DND-41 (cell line): ENCODE measurements at regions not wholly inside any gene's neighbourhood (a gene's known extent, or its start where the extent isn't known, plus 50 kb on each side); places are given as distances from the start of the nearest gene placed in this dataset.

Source experiments
- ATAC-seq: fragments of 200-7000 bp; cut with Tn5 transposase; 3 replicates; pipeline ENCODE4 v1.9.1; 2021; ENCODE audit warnings: low read depth; ENCODE audit not compliant: insufficient read depth
- DNase-seq: peaks from one replicate; pipeline ENCODE4 v3.0.0-alpha.2; 2020
- H2AFZ ChIP-seq: 2 replicates; pipeline ENCODE4 v1.6.0; 2012; ENCODE audit warnings: low read depth, low read length
- H3K27ac ChIP-seq: 2 replicates; pipeline ENCODE4 v1.5.1; 2012; ENCODE audit warnings: low read length, inconsistent platforms
- H3K27me3 ChIP-seq: fragments of 200-600 bp; sonication (generic); 2 replicates; pipeline ENCODE4 v1.6.0; 2012; ENCODE audit warnings: low read length, mild to moderate bottlenecking, inconsistent platforms; ENCODE audit not compliant: insufficient read depth, poor library complexity
- H3K36me3 ChIP-seq: 2 replicates; pipeline ENCODE4 v1.5.1; 2012; ENCODE audit warnings: low read length, inconsistent platforms; ENCODE audit not compliant: insufficient read depth
- H3K4me1 ChIP-seq: 2 replicates; pipeline ENCODE4 v1.5.1; 2012; ENCODE audit warnings: mild to moderate bottlenecking, low read length; ENCODE audit not compliant: insufficient read depth
- H3K4me2 ChIP-seq: 2 replicates; pipeline ENCODE4 v1.6.0; 2012; ENCODE audit warnings: mild to moderate bottlenecking, moderate library complexity, low read length, inconsistent platforms; ENCODE audit not compliant: insufficient read depth
- H3K4me3 ChIP-seq, 2 experiments: fragments of 200-600 bp in 1 of 2; shearing (Covaris generic) in 1 of 2; 2 replicates each; pipeline ENCODE4 v1.5.1; 2012 to 2016; ENCODE audit warnings: inconsistent platforms in 2 of 2, low read length in 2 of 2, mild to moderate bottlenecking in 2 of 2, low read depth in 1 of 2, moderate library complexity in 1 of 2
- H3K79me2 ChIP-seq: 2 replicates; pipeline ENCODE4 v1.6.0; 2012; ENCODE audit warnings: low read length, inconsistent platforms; ENCODE audit not compliant: insufficient read depth
- H3K9ac ChIP-seq: 2 replicates; pipeline ENCODE4 v1.6.0; 2012; ENCODE audit warnings: low read depth, mild to moderate bottlenecking, inconsistent platforms, low read length, moderate library complexity
- H3K9me3 ChIP-seq: 2 replicates; pipeline ENCODE4 v1.5.1; 2012; ENCODE audit warnings: low read length, moderate library complexity, mild to moderate bottlenecking, inconsistent platforms; ENCODE audit not compliant: insufficient read depth, severe bottlenecking
- H4K20me1 ChIP-seq: 2 replicates; pipeline ENCODE4 v1.6.0; 2012; ENCODE audit warnings: low read length; ENCODE audit not compliant: insufficient read depth
- CTCF ChIP-seq: IDR thresholded peaks from 2 replicates; pipeline ENCODE4 v1.5.1; 2012; ENCODE audit warnings: borderline replicate concordance, low read length, moderate library complexity, mild to moderate bottlenecking; ENCODE audit not compliant: poor library complexity, severe bottlenecking; ENCODE audit errors: extremely low read depth
- EZH2 ChIP-seq: IDR thresholded peaks from 3 replicates; pipeline ENCODE4 v1.6.1; 2012; ENCODE audit warnings: borderline replicate concordance, low read depth, mild to moderate bottlenecking, moderate library complexity, low read length, inconsistent platforms; ENCODE audit not compliant: severe bottlenecking

DNA sequence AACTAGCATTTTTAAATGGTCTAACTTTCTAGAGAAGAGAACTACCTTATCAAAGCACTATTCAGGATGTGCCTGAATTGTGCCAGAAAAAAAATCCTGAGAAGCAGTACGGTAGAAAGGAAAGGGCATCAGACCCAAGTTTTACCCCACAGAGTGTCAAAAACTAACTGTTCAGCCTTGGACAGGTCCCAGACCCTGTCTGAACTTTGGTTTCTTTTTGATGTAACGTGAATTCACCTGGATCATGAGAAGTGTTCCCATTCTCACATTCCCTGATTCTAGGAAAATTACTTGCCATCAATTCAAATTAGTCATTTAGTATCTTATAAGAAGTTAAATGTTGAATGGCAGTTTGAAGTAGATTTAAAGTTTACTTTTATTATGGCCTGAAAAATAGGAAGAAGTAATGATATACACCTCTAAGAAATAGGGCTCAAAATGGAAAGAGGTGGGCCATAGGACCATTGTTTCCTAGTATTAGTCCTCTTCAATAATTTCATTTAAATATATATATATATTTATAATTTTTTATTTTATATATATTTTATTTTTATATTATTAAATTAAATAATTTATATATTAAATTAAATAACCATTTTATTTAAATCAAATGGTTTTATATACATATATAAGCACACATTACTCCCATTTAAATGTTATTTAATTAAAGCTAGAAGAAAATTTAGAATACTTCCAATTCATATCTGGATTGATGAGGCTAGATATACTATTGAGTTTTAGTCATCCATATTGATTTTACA is 181.9 kb upstream of the PPARGC1A start:
- DNase-seq = no peak
- H3K4me1 ChIP-seq = no peaks in the 10 kb centered on the region
- no peak for ATAC-seq
- H3K9me3 ChIP-seq = no peaks in the 10 kb centered on the region
- H3K27ac ChIP-seq = no peak overlapping the region
- H3K4me3 ChIP-seq = no peak overlapping the region
- no peaks in the 10 kb centered on the region for H4K20me1 ChIP-seq
- TF ChIP-seq CTCF = no peak
- TF ChIP-seq EZH2 = no peak
- H3K79me2 ChIP-seq = no peaks in the 10 kb centered on the region
- H3K4me2 ChIP-seq = no peak overlapping the region
- H3K36me3 ChIP-seq = no peaks in the 10 kb centered on the region
- H3K27me3 ChIP-seq = no peaks in the 10 kb centered on the region
- H2AFZ ChIP-seq = no peak overlapping the region
- no peak overlapping the region for H3K9ac ChIP-seq

DNA sequence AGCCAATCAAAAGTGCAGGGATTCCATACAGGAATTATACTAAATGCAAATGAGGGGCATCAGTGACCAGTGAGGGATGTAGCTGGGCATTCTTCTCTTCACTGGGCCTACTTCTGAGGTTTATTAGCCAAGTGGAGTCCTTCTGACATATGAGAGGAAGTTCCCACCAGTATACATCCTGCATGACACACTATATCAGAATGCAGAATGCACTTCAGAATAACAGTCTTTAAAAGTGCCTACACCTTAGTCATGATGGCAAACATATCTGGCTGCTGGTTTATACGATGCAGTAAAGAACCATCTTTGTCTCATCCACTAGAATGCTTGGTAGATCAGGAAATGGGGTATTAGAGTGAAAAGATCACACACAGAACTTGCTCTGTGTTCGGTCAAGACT is 180.3 kb upstream of the PPARGC1A start:
- TF ChIP-seq CTCF (no peak), EZH2 (no peak)
- no peak overlapping the region for H3K27ac ChIP-seq
- H3K4me2 ChIP-seq = no peak overlapping the region
- no peak overlapping the region for H3K9ac ChIP-seq
- no peaks in the 10 kb centered on the region for H3K36me3 ChIP-seq
- H3K4me3 ChIP-seq = no peak overlapping the region
- no peaks in the 10 kb centered on the region for H4K20me1 ChIP-seq
- no peaks in the 10 kb centered on the region for H3K4me1 ChIP-seq
- H2AFZ ChIP-seq = no peak overlapping the region
- no peak for ATAC-seq
- no peak for DNase-seq
- no peaks in the 10 kb centered on the region for H3K27me3 ChIP-seq
- H3K79me2 ChIP-seq = no peaks in the 10 kb centered on the region
- no peaks in the 10 kb centered on the region for H3K9me3 ChIP-seq

DNA sequence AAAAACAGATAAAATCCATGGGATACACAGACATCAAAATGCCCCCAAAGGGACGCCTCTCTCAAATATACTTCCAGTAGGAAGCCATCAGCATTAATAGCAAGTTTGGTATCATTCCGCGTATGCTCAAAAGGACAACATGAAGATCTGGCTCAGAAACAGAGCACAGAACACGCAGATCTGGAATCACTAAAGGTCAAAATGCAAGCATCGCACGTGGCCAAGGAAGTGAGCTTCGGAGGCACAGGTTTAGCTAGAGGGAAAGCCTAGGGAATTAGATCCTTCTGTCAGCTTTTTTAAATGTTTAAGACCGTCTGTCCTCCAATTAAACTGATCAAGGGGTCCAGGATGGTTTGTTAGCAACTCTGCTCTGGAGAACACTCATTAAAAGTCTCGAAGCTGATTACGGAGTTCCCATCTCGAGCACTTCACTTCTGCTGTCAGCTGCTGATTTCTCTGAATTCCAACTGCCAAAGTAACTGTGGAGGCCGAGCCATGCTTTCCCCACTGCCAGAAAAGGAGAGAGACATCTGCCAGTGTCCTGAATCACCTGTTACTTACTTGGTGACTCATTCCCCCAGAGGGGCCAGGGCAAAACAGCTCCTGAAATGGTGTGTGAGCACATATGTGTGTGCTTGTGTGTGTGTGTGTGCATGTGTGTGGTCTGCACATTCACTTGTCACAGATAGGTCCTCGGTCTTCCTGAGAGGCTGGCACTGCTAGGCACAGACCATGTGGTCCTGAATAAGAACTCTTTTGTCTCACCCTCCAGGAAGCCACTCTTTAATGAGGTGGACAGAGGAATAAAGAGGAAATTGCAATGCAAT is 177.7 kb upstream of the PPARGC1A start:
- H3K4me1 ChIP-seq = no peaks in the 10 kb centered on the region
- no peak overlapping the region for H3K4me3 ChIP-seq
- no peak overlapping the region for H3K9ac ChIP-seq
- H3K4me2 ChIP-seq = no peak overlapping the region
- H3K36me3 ChIP-seq = no peaks in the 10 kb centered on the region
- no peak overlapping the region for H3K27ac ChIP-seq
- no peaks in the 10 kb centered on the region for H3K27me3 ChIP-seq
- TF ChIP-seq EZH2 (no peak), CTCF (no peak)
- no peaks in the 10 kb centered on the region for H3K79me2 ChIP-seq
- H4K20me1 ChIP-seq = no peaks in the 10 kb centered on the region
- ATAC-seq (no peak), DNase-seq (no peak)
- H2AFZ ChIP-seq = no peak overlapping the region
- no peaks in the 10 kb centered on the region for H3K9me3 ChIP-seq
